OCI-LY7 (cell line): ENCODE measurements at regions not wholly inside any gene's neighbourhood (a gene's known extent, or its start where the extent isn't known, plus 50 kb on each side); places are given as distances from the start of the nearest gene placed in this dataset.

Source experiments
- CTCF ChIP-seq: fragments of 200-600 bp; sonication (generic); conservative IDR thresholded peaks from 2 replicates; pipeline ENCODE4 v1.5.1; 2014; ENCODE audit warnings: mild to moderate bottlenecking, antibody characterized with exemption, low read length, moderate library complexity, mixed read lengths
- EZH2phosphoT487 ChIP-seq: fragments of 200-600 bp; sonication (generic); IDR thresholded peaks from 2 replicates; pipeline ENCODE4 v1.6.1; 2018; ENCODE audit warnings: low read depth, borderline replicate concordance, mild to moderate bottlenecking, mixed run types, antibody characterized with exemption, low read length, moderate library complexity, mixed read lengths

GRCh38 chr11:28932940-28933339, 824.8 kb downstream of the METTL15 start:
- TF ChIP-seq CTCF (no peak), EZH2phosphoT487 (no peak)
